ENCODE measurements at regions not wholly inside any gene's neighbourhood (a gene's known extent, or its start where the extent isn't known, plus 50 kb on each side); places are given as distances from the start of the nearest gene placed in this dataset.

- DNase-seq (ENCODE audit: low read depth in 2 of 3, low spot score in 1 of 3): no peak
These were observed 355.1 kb upstream of the MGMT start for GRCh38 chr10:129111922-129112321.

- no peak for DNase-seq (ENCODE audit: low read depth in 2 of 3, low spot score in 1 of 3)
These were observed 352.5 kb upstream of the MGMT start for GRCh38 chr10:129114588-129114987.

- no peak for DNase-seq (ENCODE audit: low read depth in 2 of 3, low spot score in 1 of 3)
These were observed 350.7 kb upstream of the MGMT start for GRCh38 chr10:129116371-129116770.

GRCh38 chr10:129120441-129120840 is 346.6 kb upstream of the MGMT start:
- DNase-seq (ENCODE audit: low read depth in 2 of 3, low spot score in 1 of 3): no peak

GRCh38 chr10:129122846-129123245 is 344.2 kb upstream of the MGMT start:
- DNase-seq (ENCODE audit: low read depth in 2 of 3, low spot score in 1 of 3): no peak

GRCh38 chr10:129123428-129123827 is 343.6 kb upstream of the MGMT start:
- no peak for DNase-seq (ENCODE audit: low read depth in 2 of 3, low spot score in 1 of 3)

- no peak for DNase-seq (ENCODE audit: low read depth in 2 of 3, low spot score in 1 of 3)
These were observed 340.1 kb upstream of the MGMT start for GRCh38 chr10:129126982-129127381.

- no peak for DNase-seq (ENCODE audit: low read depth in 2 of 3, low spot score in 1 of 3)
These were observed 335.4 kb upstream of the MGMT start for GRCh38 chr10:129131457-129132132.

- no peak for DNase-seq (ENCODE audit: low read depth in 2 of 3, low spot score in 1 of 3)
These were observed 333.2 kb upstream of the MGMT start for GRCh38 chr10:129133856-129134255.

GRCh38 chr10:129134371-129134770 is 332.7 kb upstream of the MGMT start:
- DNase-seq (ENCODE audit: low read depth in 2 of 3, low spot score in 1 of 3): no peak

GRCh38 chr10:129135624-129136023 is 331.4 kb upstream of the MGMT start:
- DNase-seq (ENCODE audit: low read depth in 2 of 3, low spot score in 1 of 3): no peak

- DNase-seq (ENCODE audit: low read depth in 2 of 3, low spot score in 1 of 3): no peak
These were observed 331.0 kb upstream of the MGMT start for GRCh38 chr10:129136074-129136473.

GRCh38 chr10:129136951-129137350 is 330.1 kb upstream of the MGMT start:
- DNase-seq (ENCODE audit: low read depth in 2 of 3, low spot score in 1 of 3): no peak

GRCh38 chr10:129140921-129141885 is 325.8 kb upstream of the MGMT start:
- no peak for DNase-seq (ENCODE audit: low read depth in 2 of 3, low spot score in 1 of 3)

- no peak for DNase-seq (ENCODE audit: low read depth in 2 of 3, low spot score in 1 of 3)
These were observed 315.8 kb upstream of the MGMT start for GRCh38 chr10:129151281-129151680.

GRCh38 chr10:129156406-129156805 is 310.6 kb upstream of the MGMT start:
- no peak for DNase-seq (ENCODE audit: low read depth in 2 of 3, low spot score in 1 of 3)

GRCh38 chr10:129157185-129157584 is 309.9 kb upstream of the MGMT start:
- no peak for DNase-seq (ENCODE audit: low read depth in 2 of 3, low spot score in 1 of 3)

GRCh38 chr10:129161150-129161549 is 305.9 kb upstream of the MGMT start:
- no peak for DNase-seq (ENCODE audit: low read depth in 2 of 3, low spot score in 1 of 3)

- DNase-seq (ENCODE audit: low read depth in 2 of 3, low spot score in 1 of 3): no peak
These were observed 303.5 kb upstream of the MGMT start for GRCh38 chr10:129163531-129163930.

GRCh38 chr10:129165076-129165720 is 301.8 kb upstream of the MGMT start:
- no peak for DNase-seq (ENCODE audit: low read depth in 2 of 3, low spot score in 1 of 3)

- DNase-seq (ENCODE audit: low read depth in 2 of 3, low spot score in 1 of 3): no peak
These were observed 301.3 kb upstream of the MGMT start for GRCh38 chr10:129165770-129166169.

GRCh38 chr10:129168660-129169059 is 298.4 kb upstream of the MGMT start:
- no peak for DNase-seq (ENCODE audit: low read depth in 2 of 3, low spot score in 1 of 3)
